ENCODE measurements at regions not wholly inside any gene's neighbourhood (a gene's known extent, or its start where the extent isn't known, plus 50 kb on each side); places are given as distances from the start of the nearest gene placed in this dataset.
"Not testable (repeated sequence)": the region's sequence is repeated elsewhere in the genome, so short reads cannot be mapped to it uniquely, and the experiment has no call there.

- H3K4me1 Mint-ChIP-seq, result no peaks in the 10 kb centered on the region
- no peak for ATAC-seq (ENCODE audit: low read depth in 2 of 2)
These were observed 568.4 kb upstream of the AGA start for GRCh38 chr4:178010596-178010995.

GRCh38 chr4:178015046-178015445 lies 572.8 kb upstream of the AGA start:
- not testable (repeated sequence) for H3K4me3 Mint-ChIP-seq; H3K4me1 Mint-ChIP-seq; H3K4me1 ChIP-seq (ENCODE audit: control insufficient read depth, insufficient read depth, low read length, poor library complexity, severe bottlenecking); ATAC-seq (ENCODE audit: low read depth in 2 of 2); H3K9me3 Mint-ChIP-seq; H3K9me3 ChIP-seq (ENCODE audit: control insufficient read depth in 2 of 2, low read length in 2 of 2); H3K36me3 Mint-ChIP-seq; H3K27me3 ChIP-seq (ENCODE audit: control insufficient read depth, insufficient read depth, low read length); H3K27ac ChIP-seq (ENCODE audit: insufficient read depth, low read length, poor library complexity, severe bottlenecking); DNase-seq; H3K4me3 ChIP-seq (ENCODE audit: low read depth, low read length); H3K36me3 ChIP-seq (ENCODE audit: control insufficient read depth, insufficient read depth, low read length); H3K27ac Mint-ChIP-seq; H3K27me3 Mint-ChIP-seq

More at GRCh38 chr4:178010596-178010995, 568.4 kb upstream of the AGA start:
- Mint-ChIP-seq H3K27ac (no peak overlapping the region), H3K36me3 (no peaks in the 10 kb centered on the region), H3K27me3 (no peaks in the 10 kb centered on the region), H3K9me3 (peaks cover 0 to 8% (median 2%) of the 10 kb centered on the region in 7 donors), H3K4me3 (no peak overlapping the region)
- H3K4me3 ChIP-seq (ENCODE audit: low read depth, low read length), result no peak overlapping the region
- no peaks in the 10 kb centered on the region for H3K9me3 ChIP-seq (ENCODE audit: control insufficient read depth in 2 of 2, low read length in 2 of 2)
- no peaks in the 10 kb centered on the region for H3K36me3 ChIP-seq (ENCODE audit: control insufficient read depth, insufficient read depth, low read length)
- no peaks in the 10 kb centered on the region for H3K27me3 ChIP-seq (ENCODE audit: control insufficient read depth, insufficient read depth, low read length)
- DNase-seq, result no peak
- H3K4me1 ChIP-seq (ENCODE audit: control insufficient read depth, insufficient read depth, low read length, poor library complexity, severe bottlenecking), result no peaks in the 10 kb centered on the region
- no peak overlapping the region for H3K27ac ChIP-seq (ENCODE audit: insufficient read depth, low read length, poor library complexity, severe bottlenecking)

GRCh38 chr4:178026999-178027398 lies 584.8 kb upstream of the AGA start:
- Mint-ChIP-seq H3K4me1 (no peaks in the 10 kb centered on the region), H3K9me3 (peaks cover 0 to 8% (median 2%) of the 10 kb centered on the region in 7 donors), H3K36me3 (no peaks in the 10 kb centered on the region), H3K27ac (no peak overlapping the region), H3K4me3 (no peak overlapping the region), H3K27me3 (no peaks in the 10 kb centered on the region)
- Histone ChIP-seq H3K36me3 (ENCODE audit: control insufficient read depth, insufficient read depth, low read length) (no peaks in the 10 kb centered on the region), H3K9me3 (ENCODE audit: control insufficient read depth in 2 of 2, low read length in 2 of 2) (no peaks in the 10 kb centered on the region), H3K27me3 (ENCODE audit: control insufficient read depth, insufficient read depth, low read length) (no peaks in the 10 kb centered on the region), H3K4me1 (ENCODE audit: control insufficient read depth, insufficient read depth, low read length, poor library complexity, severe bottlenecking) (no peaks in the 10 kb centered on the region), H3K27ac (ENCODE audit: insufficient read depth, low read length, poor library complexity, severe bottlenecking) (no peak overlapping the region), H3K4me3 (ENCODE audit: low read depth, low read length) (no peak overlapping the region)
- ATAC-seq (ENCODE audit: low read depth in 2 of 2) (no peak), DNase-seq (no peak)

- Histone ChIP-seq H3K4me1 (ENCODE audit: control insufficient read depth, insufficient read depth, low read length, poor library complexity, severe bottlenecking) (no peaks in the 10 kb centered on the region), H3K27me3 (ENCODE audit: control insufficient read depth, insufficient read depth, low read length) (no peaks in the 10 kb centered on the region), H3K9me3 (ENCODE audit: control insufficient read depth in 2 of 2, low read length in 2 of 2) (no peaks in the 10 kb centered on the region), H3K4me3 (ENCODE audit: low read depth, low read length) (no peak overlapping the region), H3K36me3 (ENCODE audit: control insufficient read depth, insufficient read depth, low read length) (no peaks in the 10 kb centered on the region), H3K27ac (ENCODE audit: insufficient read depth, low read length, poor library complexity, severe bottlenecking) (no peak overlapping the region)
- H3K9me3 Mint-ChIP-seq, result peaks cover 0 to 8% (median 2%) of the 10 kb centered on the region in 7 donors
- H3K27me3 Mint-ChIP-seq, result no peaks in the 10 kb centered on the region
- DNase-seq (no peak), ATAC-seq (ENCODE audit: low read depth in 2 of 2) (no peak)
- H3K4me1 Mint-ChIP-seq, result no peaks in the 10 kb centered on the region
- H3K4me3 Mint-ChIP-seq, result no peak overlapping the region
- no peak overlapping the region for H3K27ac Mint-ChIP-seq
- no peaks in the 10 kb centered on the region for H3K36me3 Mint-ChIP-seq
These were observed 585.6 kb upstream of the AGA start for GRCh38 chr4:178027796-178028195.

DNA sequence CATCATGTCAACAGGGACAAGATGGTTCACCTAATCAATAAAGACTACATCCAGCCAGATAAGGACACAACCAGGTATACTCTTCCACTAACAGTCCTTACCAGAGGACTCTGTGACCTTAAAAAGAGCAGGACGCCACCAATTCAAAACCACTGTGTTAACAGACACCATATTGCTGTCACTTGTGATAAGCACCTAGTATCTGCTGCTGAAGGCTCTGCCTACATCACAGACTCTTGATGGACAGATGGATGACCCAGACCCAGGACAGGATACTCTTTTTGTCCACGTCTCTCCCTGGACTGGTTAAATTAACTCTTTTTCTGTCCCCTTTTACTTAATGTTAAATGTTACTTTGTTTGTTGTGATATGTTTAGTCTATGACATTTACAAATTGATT lies 586.2 kb upstream of the AGA start:
- H3K36me3 Mint-ChIP-seq, result no peaks in the 10 kb centered on the region
- no peak overlapping the region for H3K4me3 ChIP-seq (ENCODE audit: low read depth, low read length)
- H3K36me3 ChIP-seq (ENCODE audit: control insufficient read depth, insufficient read depth, low read length), result no peaks in the 10 kb centered on the region
- H3K27me3 ChIP-seq (ENCODE audit: control insufficient read depth, insufficient read depth, low read length), result no peaks in the 10 kb centered on the region
- no peak overlapping the region for H3K27ac Mint-ChIP-seq
- H3K4me3 Mint-ChIP-seq, result no peak overlapping the region
- H3K4me1 ChIP-seq (ENCODE audit: control insufficient read depth, insufficient read depth, low read length, poor library complexity, severe bottlenecking), result no peaks in the 10 kb centered on the region
- DNase-seq (no peak), ATAC-seq (ENCODE audit: low read depth in 2 of 2) (no peak)
- peaks cover 0 to 8% (median 4%) of the 10 kb centered on the region in 7 donors for H3K9me3 Mint-ChIP-seq
- H3K27me3 Mint-ChIP-seq, result no peaks in the 10 kb centered on the region
- H3K9me3 ChIP-seq (ENCODE audit: control insufficient read depth in 2 of 2, low read length in 2 of 2), result no peaks in the 10 kb centered on the region
- no peak overlapping the region for H3K27ac ChIP-seq (ENCODE audit: insufficient read depth, low read length, poor library complexity, severe bottlenecking)
- no peaks in the 10 kb centered on the region for H3K4me1 Mint-ChIP-seq

DNA sequence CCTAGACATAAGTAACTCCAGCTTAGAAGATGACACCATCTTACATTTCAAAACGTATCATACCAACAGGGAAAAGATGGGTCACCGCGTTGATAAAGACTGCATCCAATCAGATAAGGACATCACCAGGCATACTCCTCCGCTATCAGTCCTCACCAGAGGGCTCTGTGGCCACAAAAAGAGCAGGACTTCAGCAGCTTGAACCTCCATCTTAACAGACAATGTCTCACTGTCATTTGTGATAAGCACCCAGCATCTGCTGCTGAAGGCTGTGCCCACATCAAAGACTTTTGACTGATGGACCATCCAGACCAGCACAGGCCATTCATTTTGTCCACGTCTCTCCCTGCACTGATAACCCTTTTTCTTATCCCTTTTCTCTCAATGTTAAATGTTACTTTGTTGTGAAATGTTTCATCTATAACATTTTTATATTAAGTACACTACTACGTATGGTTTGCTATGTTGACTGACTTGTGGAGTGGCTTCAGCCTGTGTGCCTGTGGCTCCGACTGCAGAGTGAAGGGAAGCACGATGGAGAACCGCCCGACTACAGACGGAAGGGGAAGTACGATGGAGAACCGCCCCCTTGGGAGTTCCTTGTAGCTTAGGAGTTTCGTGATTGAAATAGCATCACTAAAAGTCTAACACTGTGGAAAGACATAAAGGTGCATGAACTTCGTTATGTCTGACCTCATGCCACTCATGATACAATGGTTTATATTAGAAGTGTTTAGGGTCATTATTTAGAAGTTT lies 595.4 kb upstream of the AGA start:
- H3K9me3 Mint-ChIP-seq, result peaks cover 0 to 17% (median 3%) of the 10 kb centered on the region in 7 donors
- peaks cover under 1% of the 10 kb centered on the region for H3K27me3 Mint-ChIP-seq

DNA sequence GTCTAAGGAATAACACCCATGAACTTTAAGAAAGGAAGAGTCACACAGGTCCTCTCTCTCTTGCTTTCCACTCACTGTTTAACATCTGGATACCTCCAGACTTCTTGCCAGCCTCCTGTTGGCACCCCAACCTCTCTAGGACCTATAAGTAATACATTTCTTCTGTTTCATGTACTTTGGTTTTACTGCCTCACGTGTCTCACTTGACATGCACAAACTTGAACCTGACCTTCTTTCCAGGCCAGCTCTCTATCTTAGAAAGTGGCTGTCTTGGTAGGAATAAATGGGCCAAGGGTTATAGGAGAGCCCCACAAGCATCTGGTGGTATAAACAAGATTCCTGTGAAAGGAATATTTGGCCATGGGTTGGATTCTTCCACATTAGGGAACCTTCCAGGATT lies 614.8 kb upstream of the AGA start:
- Mint-ChIP-seq H3K36me3 (no peaks in the 10 kb centered on the region), H3K9me3 (peaks cover 2 to 15% (median 5%) of the 10 kb centered on the region in 7 donors), H3K27me3 (no peaks in the 10 kb centered on the region), H3K27ac (no peak overlapping the region), H3K4me3 (no peak overlapping the region), H3K4me1 (no peaks in the 10 kb centered on the region)
- ATAC-seq (ENCODE audit: low read depth in 2 of 2), result no peak
- no peaks in the 10 kb centered on the region for H3K36me3 ChIP-seq (ENCODE audit: control insufficient read depth, insufficient read depth, low read length)
- H3K4me1 ChIP-seq (ENCODE audit: control insufficient read depth, insufficient read depth, low read length, poor library complexity, severe bottlenecking), result no peaks in the 10 kb centered on the region
- H3K27me3 ChIP-seq (ENCODE audit: control insufficient read depth, insufficient read depth, low read length), result no peaks in the 10 kb centered on the region
- DNase-seq, result no peak
- peaks cover 0 to 2% of the 10 kb centered on the region in 2 experiments for H3K9me3 ChIP-seq (ENCODE audit: control insufficient read depth in 2 of 2, low read length in 2 of 2)
- H3K27ac ChIP-seq (ENCODE audit: insufficient read depth, low read length, poor library complexity, severe bottlenecking), result no peak overlapping the region
- H3K4me3 ChIP-seq (ENCODE audit: low read depth, low read length), result no peak overlapping the region

More for the DNA sequence above, 595.4 kb upstream of the AGA start:
- Histone ChIP-seq H3K27ac (ENCODE audit: insufficient read depth, low read length, poor library complexity, severe bottlenecking) (no peak overlapping the region), H3K27me3 (ENCODE audit: control insufficient read depth, insufficient read depth, low read length) (no peaks in the 10 kb centered on the region), H3K9me3 (ENCODE audit: control insufficient read depth in 2 of 2, low read length in 2 of 2) (no peaks in the 10 kb centered on the region), H3K36me3 (ENCODE audit: control insufficient read depth, insufficient read depth, low read length) (no peaks in the 10 kb centered on the region), H3K4me3 (ENCODE audit: low read depth, low read length) (no peak overlapping the region), H3K4me1 (ENCODE audit: control insufficient read depth, insufficient read depth, low read length, poor library complexity, severe bottlenecking) (no peaks in the 10 kb centered on the region)
- no peaks in the 10 kb centered on the region for H3K4me1 Mint-ChIP-seq
- no peak for DNase-seq
- H3K36me3 Mint-ChIP-seq, result no peaks in the 10 kb centered on the region
- no peak for ATAC-seq (ENCODE audit: low read depth in 2 of 2)
- H3K27ac Mint-ChIP-seq, result no peak overlapping the region
- H3K4me3 Mint-ChIP-seq, result no peak overlapping the region

DNA sequence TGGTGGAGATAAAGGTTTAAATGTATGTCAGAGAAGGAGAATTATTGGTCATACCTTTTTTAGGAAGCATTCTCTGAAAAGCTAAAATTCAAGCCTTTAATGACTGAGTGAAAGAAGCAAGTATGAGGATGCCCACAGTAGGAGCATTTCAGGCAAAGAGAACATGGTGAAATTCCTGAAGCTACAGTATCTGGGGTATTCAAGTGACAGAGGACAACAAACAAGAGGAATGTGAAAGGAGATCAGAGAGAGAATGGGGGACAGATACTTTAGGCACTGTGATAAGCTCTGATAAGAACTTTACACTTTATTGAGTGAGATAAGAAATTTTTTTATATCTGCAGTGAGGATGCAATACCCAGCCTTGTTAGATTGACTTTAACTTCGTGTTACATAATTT lies 621.3 kb upstream of the AGA start:
- H3K9me3 ChIP-seq (ENCODE audit: control insufficient read depth in 2 of 2, low read length in 2 of 2), result no peaks in the 10 kb centered on the region
- no peak overlapping the region for H3K4me3 Mint-ChIP-seq
- H3K27me3 Mint-ChIP-seq, result no peaks in the 10 kb centered on the region
- no peaks in the 10 kb centered on the region for H3K4me1 Mint-ChIP-seq
- no peak overlapping the region for H3K4me3 ChIP-seq (ENCODE audit: low read depth, low read length)
- no peak overlapping the region for H3K27ac Mint-ChIP-seq
- no peaks in the 10 kb centered on the region for H3K36me3 Mint-ChIP-seq
- H3K27me3 ChIP-seq (ENCODE audit: control insufficient read depth, insufficient read depth, low read length), result no peaks in the 10 kb centered on the region
- ATAC-seq (ENCODE audit: low read depth in 2 of 2) (no peak), DNase-seq (no peak)
- H3K27ac ChIP-seq (ENCODE audit: insufficient read depth, low read length, poor library complexity, severe bottlenecking), result no peak overlapping the region
- H3K4me1 ChIP-seq (ENCODE audit: control insufficient read depth, insufficient read depth, low read length, poor library complexity, severe bottlenecking), result no peaks in the 10 kb centered on the region
- no peaks in the 10 kb centered on the region for H3K36me3 ChIP-seq (ENCODE audit: control insufficient read depth, insufficient read depth, low read length)
- peaks cover 0 to 8% (median 3%) of the 10 kb centered on the region in 7 donors for H3K9me3 Mint-ChIP-seq
